Keratinocyte (primary cell): ENCODE measurements at regions not wholly inside any gene's neighbourhood (a gene's known extent, or its start where the extent isn't known, plus 50 kb on each side); places are given as distances from the start of the nearest gene placed in this dataset.
A peak's percentile ranks its signal among the peaks of the same experiment; 100 is the strongest.

Experiments
- DNase-seq: peaks from one replicate; pipeline ENCODE4 v3.0.0-alpha.2; 2011; ENCODE audit warnings: low read depth, missing footprints, low spot score
- FAIRE-seq: peaks from 2 replicates; lab custom pipeline; 2011; peaks lifted over from hg19 to GRCh38; lab: Jason Lieb, UNC
- H2AFZ ChIP-seq: 2 replicates; pipeline ENCODE4 v1.6.0; 2012; ENCODE audit warnings: low read length, control low read depth, inconsistent platforms; ENCODE audit not compliant: control insufficient read depth
- H3K27ac ChIP-seq: 2 replicates; pipeline ENCODE4 v1.5.1; 2011; ENCODE audit warnings: low read length; ENCODE audit not compliant: control insufficient read depth, insufficient read depth
- H3K27me3 ChIP-seq: 3 replicates; pipeline ENCODE4 v1.6.0; 2011; ENCODE audit warnings: low read length; ENCODE audit not compliant: control insufficient read depth, insufficient read depth; ENCODE audit errors: extremely low read depth
- H3K36me3 ChIP-seq, 2 experiments: 2 replicates in 1 of 2; 3 replicates in 1 of 2; pipeline ENCODE4 v1.5.1; 2011; ENCODE audit warnings: low read length in 2 of 2, mild to moderate bottlenecking in 1 of 2; ENCODE audit not compliant: control insufficient read depth in 2 of 2, insufficient read depth in 2 of 2; ENCODE audit errors: extremely low read depth in 1 of 2
- H3K4me1 ChIP-seq: 3 replicates; pipeline ENCODE4 v1.5.1; 2011; ENCODE audit warnings: low read length; ENCODE audit not compliant: control insufficient read depth, insufficient read depth; ENCODE audit errors: extremely low read depth
- H3K4me2 ChIP-seq: 3 replicates; pipeline ENCODE4 v1.6.0; 2011; ENCODE audit warnings: low read depth, low read length; ENCODE audit not compliant: control insufficient read depth, insufficient read depth; ENCODE audit errors: extremely low read depth
- H3K4me3 ChIP-seq, 3 experiments: fragments of 200-600 bp in 1 of 3; sonication (generic) in 1 of 3; 2 replicates in 2 of 3; 3 replicates in 1 of 3; pipeline ENCODE4 v1.5.1; 2011 to 2016; ENCODE audit warnings: low read length in 3 of 3, mild to moderate bottlenecking in 3 of 3, control low read depth in 2 of 3, inconsistent platforms in 1 of 3, low read depth in 1 of 3, mixed read lengths in 1 of 3, mixed run types in 1 of 3, moderate library complexity in 1 of 3; ENCODE audit not compliant: control insufficient read depth in 2 of 3, insufficient read depth in 2 of 3; ENCODE audit errors: extremely low read depth in 1 of 3
- H3K79me2 ChIP-seq: 2 replicates; pipeline ENCODE4 v1.6.0; 2012; ENCODE audit warnings: low read length; ENCODE audit not compliant: control insufficient read depth, insufficient read depth
- H3K9ac ChIP-seq: 3 replicates; pipeline ENCODE4 v1.6.0; 2011; ENCODE audit warnings: low read length; ENCODE audit not compliant: control insufficient read depth, insufficient read depth; ENCODE audit errors: extremely low read depth
- H3K9me1 ChIP-seq: 3 replicates; pipeline ENCODE4 v1.6.0; 2011; ENCODE audit warnings: low read length; ENCODE audit not compliant: control insufficient read depth, insufficient read depth; ENCODE audit errors: extremely low read depth
- H3K9me3 ChIP-seq: 2 replicates; pipeline ENCODE4 v1.5.1; 2012; ENCODE audit warnings: low read depth, low read length; ENCODE audit not compliant: control insufficient read depth
- H4K20me1 ChIP-seq: 3 replicates; pipeline ENCODE4 v1.6.0; 2011; ENCODE audit warnings: low read length; ENCODE audit not compliant: control insufficient read depth, insufficient read depth; ENCODE audit errors: extremely low read depth
- CTCF ChIP-seq, 3 experiments: IDR thresholded peaks in 1 of 3; conservative IDR thresholded peaks in 1 of 3; optimal IDR thresholded peaks in 1 of 3; 2 replicates in 2 of 3; 3 replicates in 1 of 3; pipeline versions ENCODE3 to v1.5.1; 2011; ENCODE audit warnings: low read length in 3 of 3, mild to moderate bottlenecking in 3 of 3, moderate library complexity in 2 of 3, control low read depth in 1 of 3, inconsistent platforms in 1 of 3; ENCODE audit not compliant: insufficient read depth in 2 of 3; ENCODE audit errors: extremely low read depth in 1 of 3
- EZH2 ChIP-seq: IDR thresholded peaks from one replicate; pipeline ENCODE4 v1.6.1; 2012; ENCODE audit warnings: inconsistent platforms, mild to moderate bottlenecking, low read length, moderate library complexity
- dilution Hi-C: fragments of 300-500 bp; cut with MboI; formaldehyde crosslinking; loops from one replicate; pipeline ENCODE4 v1.7.0; 2020; ENCODE audit warnings: low sequenced_read_pairs; ENCODE audit not compliant: extremely low pct_ligation_motif_present

DNA sequence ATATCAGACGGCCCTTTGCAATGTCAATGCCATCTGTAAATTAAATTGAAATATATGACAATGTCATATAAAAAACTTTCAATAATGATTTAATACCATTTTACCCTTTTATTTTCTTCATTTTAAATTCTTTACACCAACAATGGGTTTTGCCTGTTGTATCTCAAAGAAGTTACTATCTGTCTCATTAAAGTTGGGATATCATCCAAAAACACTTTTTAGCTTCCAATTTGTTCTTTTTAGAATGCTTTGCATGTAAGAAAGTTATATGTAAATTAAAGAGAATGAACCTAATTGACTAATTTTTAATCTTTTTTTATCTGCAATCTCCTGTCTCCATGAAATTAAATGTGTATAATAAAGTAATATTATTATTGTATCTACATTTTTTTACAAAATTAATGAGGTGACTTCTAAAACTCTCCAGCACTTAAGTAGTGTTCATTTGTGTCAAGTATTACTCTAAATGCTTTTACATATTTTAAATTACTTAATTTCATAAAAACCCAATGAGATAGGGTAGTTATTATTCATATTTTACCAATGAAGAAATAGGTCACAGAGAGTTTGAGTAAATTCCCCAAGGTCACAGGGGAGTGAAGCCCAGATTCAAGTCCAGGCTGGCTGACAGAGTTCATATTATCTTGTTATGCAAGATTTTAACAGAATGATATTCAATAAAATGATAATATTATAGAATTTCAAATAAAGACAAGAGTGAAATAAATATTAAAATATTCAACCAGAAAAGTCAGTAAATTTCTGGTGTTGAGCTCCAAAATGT is 673.0 kb upstream of the FLRT2 start:
- TF ChIP-seq EZH2 (no peak), CTCF (optimal IDR thresholded peaks at IDR 0.05 in 1 of 3, IDR thresholded peaks at IDR 0.05 in 1 of 3, conservative IDR thresholded peaks at IDR 0.05 in 1 of 3; ENCODE audit: extremely low read depth in 1 of 3, insufficient read depth in 2 of 3, low read length in 3 of 3) (no peak)
- H3K9ac ChIP-seq = no peak overlapping the region
- no peak for DNase-seq
- no peaks in the 10 kb centered on the region for H3K27me3 ChIP-seq
- H2AFZ ChIP-seq = no peak overlapping the region
- no peak overlapping the region for H3K4me2 ChIP-seq
- no peaks in the 10 kb centered on the region for H3K79me2 ChIP-seq
- dilution Hi-C loops = no loop called here
- no peaks in the 10 kb centered on the region for H3K9me1 ChIP-seq
- no peaks in the 10 kb centered on the region for H3K36me3 ChIP-seq
- no peaks in the 10 kb centered on the region for H4K20me1 ChIP-seq
- H3K9me3 ChIP-seq = no peaks in the 10 kb centered on the region
- H3K27ac ChIP-seq = no peak overlapping the region
- H3K4me3 ChIP-seq = no peak overlapping the region
- FAIRE-seq = no peak
- H3K4me1 ChIP-seq = peaks cover 12% of the 10 kb centered on the region

DNA sequence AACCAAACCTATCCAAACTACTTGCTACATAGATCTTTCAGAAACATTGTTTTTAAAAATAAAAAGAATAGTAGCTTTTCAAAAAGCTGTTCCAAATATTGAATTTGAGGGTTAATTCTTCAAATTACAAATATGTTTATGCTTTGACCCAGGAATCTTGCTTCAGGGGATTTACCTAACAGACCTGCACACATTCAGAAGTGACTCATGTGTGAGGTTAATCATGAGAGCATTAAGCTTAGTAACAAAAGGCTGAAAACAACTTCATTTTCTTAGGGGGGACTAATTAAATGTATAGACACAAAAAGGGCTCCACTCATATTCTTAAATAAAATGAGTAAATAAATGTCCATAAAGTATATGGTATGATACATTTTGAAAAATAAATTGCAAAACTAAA is 672.4 kb upstream of the FLRT2 start:
- Histone ChIP-seq H2AFZ (no peak overlapping the region), H3K36me3 (no peaks in the 10 kb centered on the region), H3K4me2 (no peak overlapping the region), H3K9ac (no peak overlapping the region), H3K79me2 (no peaks in the 10 kb centered on the region), H3K4me3 (no peak overlapping the region), H3K9me1 (no peaks in the 10 kb centered on the region), H3K4me1 (peaks cover 12% of the 10 kb centered on the region), H3K27me3 (no peaks in the 10 kb centered on the region), H3K9me3 (no peaks in the 10 kb centered on the region), H3K27ac (peak overlapping the region; percentile 13), H4K20me1 (no peaks in the 10 kb centered on the region)
- TF ChIP-seq CTCF (optimal IDR thresholded peaks at IDR 0.05 in 1 of 3, IDR thresholded peaks at IDR 0.05 in 1 of 3, conservative IDR thresholded peaks at IDR 0.05 in 1 of 3; ENCODE audit: extremely low read depth in 1 of 3, insufficient read depth in 2 of 3, low read length in 3 of 3) = no peak
- TF ChIP-seq EZH2 = no peak
- DNase-seq = peak; percentile 21
- dilution Hi-C loops = no loop called here
- peak; percentile 76 for FAIRE-seq
